Hepatocyte (in vitro differentiated cells): ENCODE measurements at regions not wholly inside any gene's neighbourhood (a gene's known extent, or its start where the extent isn't known, plus 50 kb on each side); places are given as distances from the start of the nearest gene placed in this dataset.

Experiments used
- CTCF ChIP-seq: fragments of 200-600 bp; sonication (generic); IDR thresholded peaks from 2 replicates; pipeline ENCODE4 v1.5.1; 2016; ENCODE audit warnings: antibody characterized with exemption, mild to moderate bottlenecking; ENCODE audit not compliant: poor library complexity
- EZH2 ChIP-seq: fragments of 200-600 bp; sonication (generic); IDR thresholded peaks from 2 replicates; pipeline ENCODE4 v1.6.1; 2016; ENCODE audit warnings: antibody characterized with exemption, mild to moderate bottlenecking, borderline replicate concordance
- EZH2phosphoT487 ChIP-seq: fragments of 200-600 bp; sonication (generic); IDR thresholded peaks from one replicate; pipeline ENCODE4 v1.6.1; 2018; ENCODE audit warnings: antibody characterized with exemption, mild to moderate bottlenecking, low read depth, moderate library complexity; ENCODE audit not compliant: unreplicated experiment, severe bottlenecking

- TF ChIP-seq CTCF (no peak), EZH2 (no peak), EZH2phosphoT487 (no peak)
Measured at GRCh38 chr16:54540525-54541180, 254.1 kb upstream of the IRX3 start.
